GOT3 (cell line): ENCODE measurements at regions not wholly inside any gene's neighbourhood (a gene's known extent, or its start where the extent isn't known, plus 50 kb on each side); places are given as distances from the start of the nearest gene placed in this dataset.

Source experiments
- DNase-seq: peaks from one replicate; lab custom pipeline; 2025; ENCODE audit warnings: mixed read lengths; lab: John Stamatoyannopoulos, UW

DNA sequence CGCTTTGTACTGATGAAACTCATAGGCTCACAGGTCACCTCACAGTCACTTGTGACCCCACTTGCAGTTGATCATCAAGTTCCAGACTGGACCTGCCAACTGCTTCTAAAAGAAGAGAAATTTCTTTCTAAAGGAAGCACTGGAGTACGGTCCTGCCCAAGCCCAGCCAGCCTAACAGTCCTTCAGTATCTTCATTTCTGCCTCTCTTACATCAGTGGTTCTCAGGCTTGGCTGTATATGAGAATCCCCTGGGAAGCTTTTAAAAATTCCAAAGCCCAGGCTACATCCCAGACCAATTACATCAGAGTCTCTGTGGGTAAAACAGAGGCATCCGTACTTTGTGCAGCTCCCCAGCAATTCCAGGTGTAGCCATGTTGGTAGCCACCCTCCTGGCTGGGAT lies 282.1 kb downstream of the NFIB start:
- no peak for DNase-seq

DNA sequence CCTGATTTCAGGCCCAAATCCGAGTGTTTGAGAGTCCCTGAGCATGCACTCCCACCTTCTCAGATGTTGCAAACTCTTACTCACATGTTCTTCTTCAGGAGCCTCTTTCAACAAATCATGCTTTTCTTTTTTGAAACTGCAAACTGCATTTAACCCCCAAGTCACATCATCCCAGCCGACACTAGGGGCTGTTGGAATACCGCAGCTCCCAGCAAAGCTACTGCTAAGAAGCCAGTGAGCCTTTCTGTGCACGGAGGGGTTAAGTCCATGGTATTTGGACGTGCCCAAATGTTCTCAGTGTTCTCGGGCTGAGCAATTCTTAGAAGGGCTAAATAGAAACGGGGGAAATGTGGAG lies 282.9 kb downstream of the NFIB start:
- no peak for DNase-seq

DNA sequence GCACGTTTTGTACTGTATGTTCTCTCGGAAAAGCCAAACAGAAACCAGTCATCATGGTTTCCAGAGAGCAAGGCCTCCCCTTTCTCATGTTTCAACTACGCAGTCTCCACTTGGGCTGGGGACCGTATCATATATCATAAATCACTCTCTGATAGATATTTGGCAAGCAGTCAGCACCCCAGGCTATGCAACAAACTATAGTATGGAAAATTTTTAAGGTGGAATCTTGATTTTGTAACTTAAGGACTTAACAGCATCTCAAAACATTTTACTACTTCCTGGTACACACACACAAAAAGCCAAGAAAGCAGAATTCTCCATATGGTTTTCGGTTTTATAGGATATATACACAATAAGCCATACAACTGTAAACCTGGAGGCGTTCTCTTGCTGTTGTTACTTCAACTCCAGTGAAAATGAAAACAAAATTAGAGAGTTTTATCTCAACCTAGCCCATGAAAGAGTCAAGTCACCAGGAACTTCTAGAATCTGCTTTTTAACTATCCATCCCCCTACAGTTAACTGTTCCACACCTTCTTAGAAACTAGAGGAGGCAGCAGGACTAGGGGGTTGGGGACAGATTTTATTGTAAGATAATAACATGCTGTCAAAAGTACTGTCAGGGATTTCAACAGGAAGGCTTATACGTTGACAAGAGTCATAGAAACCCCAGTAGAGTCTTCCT lies 283.4 kb downstream of the NFIB start:
- no peak for DNase-seq

DNA sequence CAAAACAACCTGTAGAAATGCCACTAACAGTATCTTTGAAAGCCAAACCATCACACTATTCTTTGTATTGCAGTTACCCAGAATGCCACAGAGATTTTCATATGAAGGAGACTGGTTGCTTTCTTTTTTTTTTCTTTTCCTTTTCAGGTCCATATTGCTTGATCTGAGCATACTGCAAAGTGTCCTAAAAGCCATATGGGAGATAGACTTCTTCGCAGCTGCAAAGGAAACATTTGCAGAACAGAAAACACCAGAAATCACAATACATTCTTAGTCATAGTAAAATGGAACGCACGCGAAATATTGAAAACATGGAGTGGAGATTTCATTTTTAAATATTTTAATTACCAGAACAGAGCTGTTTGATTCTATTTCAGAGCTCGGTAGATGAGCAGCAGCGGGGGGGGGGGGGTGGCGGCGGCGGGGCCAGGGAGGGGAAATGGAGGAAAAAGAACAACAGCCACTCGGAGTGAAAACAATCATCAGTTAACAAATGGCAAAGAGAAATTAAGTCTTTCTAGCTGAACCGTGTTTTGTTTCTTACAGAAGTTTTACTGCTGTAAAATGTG lies 284.1 kb downstream of the NFIB start:
- DNase-seq = no peak

DNA sequence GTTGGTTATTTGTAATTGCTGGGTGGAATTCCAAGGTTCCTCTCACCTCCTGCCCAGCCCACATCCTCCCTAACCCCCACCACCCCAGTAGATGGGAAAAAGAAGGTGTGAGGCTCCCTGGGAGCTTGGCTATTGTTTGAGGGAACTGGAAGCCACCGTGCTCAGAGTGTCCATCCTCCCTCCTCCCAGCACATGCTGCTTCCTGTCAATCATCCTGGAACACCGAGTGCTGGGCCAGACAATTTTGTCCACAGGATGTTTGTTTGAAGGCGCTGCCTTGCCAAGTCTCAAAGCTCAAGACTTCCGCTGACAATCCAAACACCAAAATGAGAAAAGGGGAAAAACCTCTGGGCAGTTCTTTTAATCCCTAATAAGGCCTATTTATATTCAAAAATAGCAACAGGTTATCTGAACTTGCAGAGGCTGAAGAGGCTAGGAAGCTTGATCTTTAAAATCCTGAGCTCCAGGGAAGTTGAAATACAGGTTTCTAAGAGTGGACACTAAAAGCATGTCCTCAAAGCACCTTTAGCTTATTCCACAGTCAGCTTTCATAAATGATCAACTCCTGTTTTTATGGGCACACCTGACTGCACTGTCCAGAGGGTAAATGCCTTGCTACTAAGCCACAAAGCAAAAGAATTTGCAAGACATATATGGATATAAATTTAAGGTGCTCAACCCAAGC lies 286.7 kb downstream of the NFIB start:
- DNase-seq = no peak

DNA sequence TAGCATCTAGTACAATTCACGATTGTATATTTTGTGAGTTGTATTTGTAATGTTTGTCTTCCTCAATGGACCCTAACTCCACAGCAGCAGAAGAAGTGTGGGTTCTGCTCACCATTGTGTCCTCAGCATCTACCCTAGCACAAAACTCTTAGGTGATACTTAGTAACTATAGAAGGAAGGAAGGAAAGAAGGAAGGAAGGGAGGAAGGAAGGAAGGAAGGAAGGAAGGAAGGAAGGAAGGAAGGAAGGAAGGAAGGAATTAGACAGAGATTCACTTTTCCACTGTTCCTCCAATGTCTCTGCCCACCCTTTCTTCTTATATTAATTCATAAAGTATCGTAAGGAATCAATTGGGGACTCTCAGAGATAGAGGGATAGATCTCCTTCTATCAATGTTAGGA lies 288.2 kb downstream of the NFIB start:
- no peak for DNase-seq

DNA sequence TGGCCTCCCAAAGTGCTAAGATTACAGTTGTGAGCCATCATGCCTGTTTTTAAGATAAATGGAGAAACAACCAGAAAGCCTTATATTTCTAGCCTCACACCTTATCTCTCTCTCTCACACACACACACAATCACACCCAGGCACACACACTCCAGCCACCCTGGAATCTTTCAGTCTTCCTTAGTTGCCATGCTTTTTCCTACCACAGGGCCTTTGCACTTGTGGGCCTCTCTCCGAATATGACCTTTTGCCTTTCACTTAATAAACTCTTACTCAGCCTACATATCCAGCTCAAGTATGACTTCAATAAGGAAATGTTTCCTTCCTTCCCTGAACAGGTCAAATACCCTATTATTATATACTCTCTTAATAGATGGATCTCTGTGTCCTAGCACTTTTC lies 290.7 kb downstream of the NFIB start:
- no peak for DNase-seq

DNA sequence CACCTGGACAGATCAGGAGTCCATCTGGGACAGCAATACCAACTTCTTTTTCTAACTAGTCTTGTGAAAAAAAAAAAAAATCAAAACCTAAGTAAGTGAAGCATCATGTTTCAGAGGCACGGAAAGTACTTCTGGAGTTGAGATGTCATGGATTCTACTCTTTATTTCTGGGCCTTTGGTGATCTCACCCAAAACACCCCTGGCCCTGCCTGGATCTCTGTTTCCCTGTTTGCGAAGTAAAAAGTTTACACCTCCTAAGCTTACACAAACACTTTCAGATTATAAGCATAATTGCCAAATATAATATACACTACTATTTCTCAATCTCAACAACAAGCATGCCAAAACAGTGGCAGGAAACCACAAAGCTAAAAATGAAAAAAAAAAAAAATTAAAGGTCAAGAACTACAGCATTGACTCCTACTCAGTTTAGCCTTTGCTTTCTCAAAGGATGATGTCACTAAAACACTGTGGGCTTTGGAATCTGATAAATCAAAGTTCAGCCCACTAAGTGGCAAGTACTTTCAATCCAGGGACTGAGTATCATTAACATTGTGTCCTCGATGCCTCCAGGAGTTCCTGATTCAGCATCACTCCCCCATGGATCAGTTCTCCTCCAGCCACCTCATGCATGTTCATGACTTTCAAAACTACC lies 291.9 kb downstream of the NFIB start:
- DNase-seq = no peak

DNA sequence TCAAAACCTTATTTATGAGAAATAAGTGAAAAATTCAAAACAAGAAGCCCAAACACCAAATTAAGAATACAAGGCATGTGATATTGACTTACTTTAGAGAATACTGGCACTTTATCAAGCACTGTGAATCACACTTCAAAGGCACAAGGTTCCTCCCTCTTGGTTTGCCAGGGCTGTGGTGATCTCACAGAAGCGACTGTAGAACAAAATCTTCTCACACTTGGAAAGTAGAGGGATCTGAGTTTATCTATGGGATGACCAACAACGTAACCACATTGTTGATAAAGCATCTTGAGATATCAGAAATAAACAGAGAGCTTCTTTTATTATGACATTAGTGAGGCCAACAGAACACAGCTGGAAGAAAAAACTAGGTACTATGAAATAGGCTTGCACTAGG lies 295.9 kb downstream of the NFIB start:
- no peak for DNase-seq

DNA sequence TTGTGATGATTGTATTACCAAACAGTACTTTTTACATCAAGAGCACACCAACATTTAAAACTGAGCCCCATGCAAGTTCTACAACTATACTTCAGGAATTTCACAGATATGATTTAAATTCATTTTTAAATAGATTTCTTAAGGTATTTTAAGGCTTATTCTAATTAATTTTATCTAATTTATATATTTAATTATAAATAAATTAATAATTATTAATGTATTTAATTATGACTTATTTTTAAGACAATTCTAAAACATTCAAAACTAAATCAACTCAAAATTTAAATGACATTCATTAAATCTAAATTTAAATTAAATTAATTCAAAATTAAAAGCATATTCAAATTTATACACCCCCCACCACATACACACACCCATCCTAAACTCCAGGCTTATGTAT lies 299.2 kb downstream of the NFIB start:
- DNase-seq = no peak

DNA sequence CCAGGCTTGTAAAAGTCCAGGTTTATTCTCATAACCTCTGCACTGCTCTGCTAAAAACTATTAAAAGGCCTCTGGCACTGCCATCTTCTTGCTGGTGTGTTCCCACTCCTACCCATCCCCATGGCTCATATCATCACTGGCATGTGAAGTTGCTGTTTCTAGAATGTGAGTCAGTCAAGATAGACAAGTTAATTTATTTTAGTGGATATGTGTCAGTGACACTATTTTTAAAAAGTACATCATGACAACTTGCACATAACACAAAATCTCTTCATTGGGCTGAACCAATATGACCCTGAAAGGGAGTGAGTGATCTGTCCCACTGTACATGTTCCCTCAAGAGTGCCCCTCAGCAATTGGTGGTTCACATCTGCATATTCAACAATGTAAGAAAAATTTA lies 299.7 kb downstream of the NFIB start:
- DNase-seq = no peak

DNA sequence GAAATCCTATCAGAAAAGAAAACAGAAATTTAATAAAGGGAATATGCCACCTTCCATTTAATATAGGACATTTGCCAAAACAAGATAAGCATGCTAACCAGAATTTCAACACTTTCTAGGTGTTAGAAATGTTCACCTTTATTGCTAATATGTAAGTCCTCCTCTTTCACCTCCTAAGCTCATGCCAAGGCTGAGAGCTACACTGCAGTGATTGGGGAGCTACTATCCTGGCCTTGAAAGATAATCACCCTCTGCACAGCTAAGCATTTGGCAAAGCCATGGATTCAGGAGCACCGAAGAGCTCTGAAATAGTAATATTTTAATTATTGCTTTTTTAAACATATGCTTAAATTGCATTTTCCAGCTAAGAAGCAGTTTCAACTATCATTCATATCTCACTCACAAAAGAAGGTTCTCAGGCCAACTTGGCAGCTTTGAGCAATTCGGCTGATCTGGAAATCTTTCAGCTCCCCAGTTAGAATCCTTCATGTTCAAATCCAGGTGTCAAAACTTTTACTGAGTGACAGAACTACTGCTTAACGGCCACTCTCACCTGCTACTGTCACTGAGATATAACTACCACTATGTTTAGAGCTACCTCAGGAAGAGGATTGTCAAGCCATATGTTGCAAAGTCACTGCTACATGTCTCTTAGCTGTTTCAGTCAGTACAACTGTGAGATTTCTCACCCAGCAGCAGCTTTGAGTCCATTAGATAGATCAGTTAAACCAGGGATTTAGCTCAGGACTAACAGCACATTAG lies 302.0 kb downstream of the NFIB start:
- DNase-seq = no peak

DNA sequence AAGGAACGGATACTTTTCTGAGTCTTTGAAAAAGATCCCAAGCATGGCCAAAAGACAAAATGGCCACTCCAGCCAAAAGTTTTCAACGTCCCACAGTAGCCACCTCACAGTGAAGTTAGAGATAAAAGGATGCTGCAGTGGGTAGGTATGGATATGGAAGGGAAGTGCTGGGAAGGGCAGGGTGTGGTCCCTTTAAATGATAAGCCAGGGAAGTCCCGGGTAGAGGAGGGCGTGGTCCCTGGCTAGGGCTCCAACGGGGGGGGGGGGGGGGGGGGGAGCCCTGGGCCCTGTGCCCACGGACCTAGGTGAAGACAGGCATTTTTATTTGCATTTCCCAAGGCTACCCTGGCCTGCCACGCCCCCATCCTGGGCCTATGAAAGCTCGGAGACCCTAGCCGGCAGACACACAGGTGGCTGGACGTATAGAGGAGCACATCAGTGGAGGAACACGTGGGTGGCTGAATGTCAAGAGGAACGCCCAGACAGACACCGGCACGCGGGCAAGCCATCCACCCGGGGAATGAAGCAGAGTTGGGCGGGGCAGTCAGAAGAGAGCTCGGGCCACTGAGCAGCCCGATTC lies 306.7 kb downstream of the NFIB start:
- DNase-seq = no peak

DNA sequence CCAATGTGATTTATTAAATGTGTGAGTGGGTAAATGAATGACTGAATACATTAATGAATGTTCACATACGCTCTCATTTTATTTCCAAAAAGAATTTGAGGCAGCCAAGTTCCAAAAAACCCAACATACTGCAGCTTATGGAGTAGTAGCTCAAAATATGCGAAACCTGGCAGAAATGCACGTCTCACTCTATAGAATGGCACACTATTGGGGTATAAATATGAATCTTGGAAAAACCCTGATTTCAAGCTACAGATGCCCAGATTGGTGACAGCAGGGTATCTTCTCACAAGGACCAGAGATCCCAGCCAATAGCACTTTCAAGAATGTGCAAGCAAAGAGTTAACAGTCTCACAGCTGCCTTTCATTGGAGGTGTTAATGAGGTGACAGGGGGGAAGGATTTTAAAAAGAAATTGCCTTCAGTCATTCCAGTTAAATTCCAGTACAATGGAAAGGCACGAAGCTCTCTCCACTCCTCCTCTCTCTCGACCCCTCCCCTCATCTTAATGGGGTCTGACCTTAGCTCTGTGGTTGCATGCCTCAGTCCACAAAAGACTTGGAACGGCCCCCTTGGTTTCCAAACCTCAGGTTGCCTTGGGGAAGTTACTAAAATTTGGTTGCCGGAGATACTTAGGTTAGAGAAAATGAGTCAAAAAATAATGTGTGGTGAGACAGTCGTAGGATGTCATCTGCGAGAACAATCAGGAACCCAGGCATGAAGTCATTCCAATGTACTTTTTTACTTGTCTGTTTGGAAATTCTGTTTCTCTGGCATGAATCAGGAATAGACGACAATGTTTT lies 307.4 kb downstream of the NFIB start:
- DNase-seq = no peak

DNA sequence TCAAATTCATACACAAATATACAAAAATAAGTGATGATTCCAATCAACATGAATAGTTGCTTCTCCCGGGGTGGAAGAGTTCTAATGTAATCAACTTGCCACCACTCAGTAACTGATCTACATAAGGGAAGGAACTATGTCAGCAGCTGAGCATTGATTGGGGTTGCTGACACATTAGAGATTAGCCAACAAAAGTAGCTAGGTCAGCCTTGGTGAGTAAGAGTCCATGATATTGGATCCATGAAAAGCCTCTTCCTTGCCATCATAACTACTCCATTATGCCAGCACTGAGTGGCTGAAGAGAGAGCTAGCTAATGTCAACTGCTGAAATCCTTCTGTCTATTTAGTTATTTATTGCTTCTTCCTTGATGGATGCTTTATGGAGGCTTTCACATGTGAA lies 309.8 kb downstream of the NFIB start:
- no peak for DNase-seq

DNA sequence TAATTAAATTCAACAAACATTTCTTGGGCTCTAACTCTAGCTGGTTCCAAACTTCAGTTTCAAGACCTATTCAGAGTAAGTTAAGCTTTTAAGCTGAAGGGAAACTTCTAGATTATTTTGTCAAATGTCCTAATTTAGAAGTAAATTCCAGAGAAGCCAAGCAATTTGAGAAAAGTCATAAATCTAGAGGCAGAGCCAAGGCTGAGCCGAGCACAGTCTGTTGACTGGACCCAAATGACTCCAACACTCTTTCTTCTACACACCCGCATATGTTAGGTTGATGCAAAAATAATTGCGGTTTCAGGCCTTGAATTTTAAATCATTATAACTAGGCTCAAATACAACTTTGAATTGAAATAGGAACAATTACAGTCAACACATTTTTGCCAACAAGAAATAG lies 319.7 kb downstream of the NFIB start:
- DNase-seq = no peak

DNA sequence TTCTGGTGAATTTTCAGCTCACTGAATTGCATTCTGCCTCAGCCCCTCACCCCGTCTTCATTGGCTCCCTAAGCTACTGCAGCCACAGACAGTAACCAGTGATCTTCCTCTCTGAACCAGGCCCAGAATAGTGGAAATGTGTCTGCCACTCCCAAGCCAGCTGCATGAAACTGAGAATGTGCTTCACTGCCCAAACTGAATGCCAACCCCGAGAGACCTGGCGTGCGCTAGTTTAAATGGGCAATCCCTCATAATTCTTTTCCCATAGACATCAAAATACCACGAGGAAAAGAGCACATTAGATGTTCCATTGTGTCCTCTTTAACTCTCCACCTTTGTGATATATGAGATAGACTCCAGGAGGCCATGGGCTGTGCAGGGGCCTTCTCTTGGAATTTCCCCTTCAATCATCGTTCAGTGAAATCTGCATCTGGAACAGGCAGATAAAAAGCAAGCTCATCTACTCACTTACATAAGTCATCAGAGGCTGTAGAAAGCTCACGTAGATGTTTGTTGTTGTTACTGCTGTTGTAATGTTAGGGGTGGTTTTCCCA lies 320.2 kb downstream of the NFIB start:
- DNase-seq = no peak

DNA sequence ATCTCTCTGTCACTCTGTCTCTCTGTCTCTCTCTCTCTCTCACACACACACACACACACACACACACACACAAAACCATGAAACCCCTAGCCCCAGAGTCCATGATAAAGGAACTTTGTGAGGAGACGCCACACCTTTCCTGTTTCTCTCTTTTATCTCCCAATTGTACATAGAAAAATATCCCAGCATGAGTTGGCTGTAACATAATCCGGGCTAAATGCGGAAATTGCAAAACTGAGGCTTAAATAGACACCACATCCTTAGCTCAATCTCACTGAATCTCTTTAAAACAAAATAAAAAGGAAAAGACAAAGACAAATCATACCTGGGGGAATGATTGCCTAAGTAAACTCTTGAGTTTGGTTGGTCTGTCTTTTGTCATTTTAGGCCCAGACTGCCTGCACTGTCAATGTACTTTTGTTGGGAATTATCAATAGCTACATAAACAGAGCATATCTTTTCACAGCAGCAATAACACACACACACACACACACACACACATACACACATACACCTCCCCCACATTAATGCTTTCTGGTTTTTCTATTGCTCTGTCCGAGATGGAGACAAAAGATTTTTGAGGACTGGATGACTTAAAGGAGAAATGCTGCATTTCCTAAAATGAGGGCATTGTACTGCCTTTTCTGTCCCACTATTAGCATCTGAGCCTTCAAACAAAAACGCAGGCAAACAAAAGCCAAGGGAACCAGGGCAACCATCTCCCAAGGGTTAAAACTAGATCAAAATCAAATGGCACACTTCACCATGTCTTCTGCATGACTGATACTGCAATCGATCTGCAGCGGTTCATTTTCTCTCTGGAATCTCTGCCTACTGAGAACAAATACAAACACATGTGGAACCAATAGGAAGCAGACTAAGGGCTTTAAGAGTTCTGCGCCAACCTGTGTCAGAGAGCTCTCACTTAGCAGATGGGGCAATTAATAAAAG lies 321.5 kb downstream of the NFIB start:
- no peak for DNase-seq

DNA sequence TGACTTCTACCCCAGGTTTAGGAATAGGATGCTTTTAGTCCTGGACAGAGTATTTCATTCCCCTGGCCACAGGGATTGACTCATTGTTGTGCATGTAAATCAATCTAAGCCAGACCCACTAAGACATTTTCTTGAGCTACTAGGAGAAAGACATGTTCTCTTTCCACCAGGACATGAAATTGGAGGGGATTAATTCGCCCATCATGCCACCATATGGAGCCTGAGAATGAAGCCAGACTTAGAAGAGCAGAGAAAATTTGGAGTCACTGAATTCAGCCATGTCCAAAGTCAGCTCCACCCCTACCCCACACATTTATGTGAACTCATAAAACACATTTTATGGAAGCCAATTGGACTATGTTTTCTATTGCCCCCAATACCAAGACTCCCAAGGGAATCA lies 322.5 kb downstream of the NFIB start:
- DNase-seq = no peak

DNA sequence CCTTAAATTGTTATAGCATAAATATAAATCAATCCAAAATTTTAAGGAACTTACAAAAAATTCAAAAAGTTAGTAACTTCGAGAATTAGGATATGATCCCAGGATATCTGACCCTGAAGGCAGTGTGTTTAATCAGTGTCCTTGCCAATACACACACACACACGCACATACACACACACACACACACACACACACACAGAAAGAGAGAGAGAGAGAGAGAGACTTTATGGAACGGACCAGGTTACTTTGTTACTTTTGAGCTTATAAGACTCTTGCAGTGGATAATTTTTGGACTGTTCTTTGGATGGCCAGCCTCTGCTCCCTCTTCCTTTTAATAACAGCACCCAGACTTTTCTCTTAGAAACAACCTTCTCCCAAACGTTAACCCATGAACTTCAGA lies 322.9 kb downstream of the NFIB start:
- DNase-seq = no peak
